Astrocyte of the cerebellum (primary cell): ENCODE measurements at regions not wholly inside any gene's neighbourhood (a gene's known extent, or its start where the extent isn't known, plus 50 kb on each side); places are given as distances from the start of the nearest gene placed in this dataset.

ENCODE experiments used
- DNase-seq: peaks from one replicate; pipeline ENCODE4 v3.0.0-alpha.2; 2011; ENCODE audit warnings: low read depth
- H3K4me3 ChIP-seq: 2 replicates; pipeline ENCODE4 v1.5.1; 2011; ENCODE audit warnings: mild to moderate bottlenecking, low read depth, low read length, moderate library complexity
- CTCF ChIP-seq: IDR thresholded peaks from 2 replicates; pipeline ENCODE4 v1.5.1; 2012; ENCODE audit warnings: low read length, low read depth, moderate library complexity, mild to moderate bottlenecking; ENCODE audit errors: missing control alignments
- in situ Hi-C: cut with HindIII; loops from 2 replicates; pipeline ENCODE4 v1.10.0; 2017; ENCODE audit warnings: low sequenced_read_pairs

GRCh38 chr9:96174371-96174770 is 127.6 kb downstream of the HSD17B3 start:
- in situ Hi-C loops: no loop called here
- DNase-seq: no peak
- H3K4me3 ChIP-seq: no peak overlapping the region
- TF ChIP-seq CTCF: no peak

- H3K4me3 ChIP-seq: no peak overlapping the region
- in situ Hi-C loops: no loop called here
- TF ChIP-seq CTCF: no peak
- DNase-seq: no peak
Observed at GRCh38 chr9:96173640-96174039, 128.3 kb downstream of the HSD17B3 start.

GRCh38 chr9:96172797-96173196 is 129.2 kb downstream of the HSD17B3 start:
- DNase-seq: no peak
- no peak for TF ChIP-seq CTCF
- H3K4me3 ChIP-seq: no peak overlapping the region
- in situ Hi-C loops: no loop called here

- no peak overlapping the region for H3K4me3 ChIP-seq
- no peak for DNase-seq
- no peak for TF ChIP-seq CTCF
- in situ Hi-C loops: no loop called here
Observed at GRCh38 chr9:96171728-96172127, 130.2 kb downstream of the HSD17B3 start.

- no peak for TF ChIP-seq CTCF
Observed at GRCh38 chr9:96169901-96170300, 132.1 kb downstream of the HSD17B3 start.

GRCh38 chr9:96169484-96169883 is 132.5 kb downstream of the HSD17B3 start:
- TF ChIP-seq CTCF: no peak
- no peak overlapping the region for H3K4me3 ChIP-seq
- no peak for DNase-seq
- in situ Hi-C loops: loop anchor here (5.0 kb wide), 1 partner anchor 37 kb away; no protein-coding TSS in a partner anchor

More at GRCh38 chr9:96169901-96170300, 132.1 kb downstream of the HSD17B3 start:
- DNase-seq: no peak
- in situ Hi-C loops: loop anchor here (5.0 kb wide), 1 partner anchor 38 kb away; no protein-coding TSS in a partner anchor
- H3K4me3 ChIP-seq: no peak overlapping the region

GRCh38 chr9:96168882-96169281 is 133.1 kb downstream of the HSD17B3 start:
- no peak for TF ChIP-seq CTCF
- H3K4me3 ChIP-seq: no peak overlapping the region
- DNase-seq: no peak
- in situ Hi-C loops: loop anchor here (5.0 kb wide), 1 partner anchor 37 kb away; no protein-coding TSS in a partner anchor
